Activated naive CD8-positive, alpha-beta T cell treated with anti-CD3 and anti-CD28 coated beads for 36 hours (primary cell): ENCODE measurements at regions not wholly inside any gene's neighbourhood (a gene's known extent, or its start where the extent isn't known, plus 50 kb on each side); places are given as distances from the start of the nearest gene placed in this dataset.

Experiments used
- DNase-seq: peaks from one replicate; pipeline ENCODE4 v3.0.0; 2021
- H3K27ac Mint-ChIP-seq: one replicate; pipeline ENCODE4 v1.8.0; 2022; ENCODE audit warnings: mild to moderate bottlenecking, moderate library complexity, mixed read lengths
- H3K27me3 Mint-ChIP-seq: one replicate; pipeline ENCODE4 v1.8.0; 2022; ENCODE audit warnings: mild to moderate bottlenecking, mixed read lengths
- H3K36me3 Mint-ChIP-seq: one replicate; pipeline ENCODE4 v1.8.0; 2021; ENCODE audit warnings: mild to moderate bottlenecking, mixed read lengths
- H3K4me1 Mint-ChIP-seq: one replicate; pipeline ENCODE4 v1.8.0; 2021; ENCODE audit warnings: mixed read lengths
- H3K4me3 Mint-ChIP-seq: one replicate; pipeline ENCODE4 v1.8.0; 2022; ENCODE audit warnings: mild to moderate bottlenecking, moderate library complexity, mixed read lengths
- H3K9me3 Mint-ChIP-seq: one replicate; pipeline ENCODE4 v1.8.0; 2022; ENCODE audit warnings: mixed read lengths

- Mint-ChIP-seq H3K27ac (no peak overlapping the region), H3K4me1 (no peaks in the 10 kb centered on the region), H3K9me3 (no peaks in the 10 kb centered on the region), H3K36me3 (no peaks in the 10 kb centered on the region), H3K4me3 (no peak overlapping the region), H3K27me3 (peaks cover 9% of the 10 kb centered on the region)
- DNase-seq, result no peak
These were observed 130.9 kb upstream of the AJAP1 start for GRCh38 chr1:4523551-4523950.

- H3K9me3 Mint-ChIP-seq, result no peaks in the 10 kb centered on the region
- no peaks in the 10 kb centered on the region for H3K36me3 Mint-ChIP-seq
- H3K27me3 Mint-ChIP-seq, result peaks cover 3% of the 10 kb centered on the region
- H3K4me3 Mint-ChIP-seq, result no peak overlapping the region
- DNase-seq, result no peak
- H3K4me1 Mint-ChIP-seq, result no peaks in the 10 kb centered on the region
- H3K27ac Mint-ChIP-seq, result no peak overlapping the region
These were observed 127.7 kb upstream of the AJAP1 start for GRCh38 chr1:4526747-4527146.

- Mint-ChIP-seq H3K36me3 (no peaks in the 10 kb centered on the region), H3K27me3 (peaks cover 8% of the 10 kb centered on the region)
These were observed 126.6 kb upstream of the AJAP1 start for GRCh38 chr1:4527819-4528218.

DNA sequence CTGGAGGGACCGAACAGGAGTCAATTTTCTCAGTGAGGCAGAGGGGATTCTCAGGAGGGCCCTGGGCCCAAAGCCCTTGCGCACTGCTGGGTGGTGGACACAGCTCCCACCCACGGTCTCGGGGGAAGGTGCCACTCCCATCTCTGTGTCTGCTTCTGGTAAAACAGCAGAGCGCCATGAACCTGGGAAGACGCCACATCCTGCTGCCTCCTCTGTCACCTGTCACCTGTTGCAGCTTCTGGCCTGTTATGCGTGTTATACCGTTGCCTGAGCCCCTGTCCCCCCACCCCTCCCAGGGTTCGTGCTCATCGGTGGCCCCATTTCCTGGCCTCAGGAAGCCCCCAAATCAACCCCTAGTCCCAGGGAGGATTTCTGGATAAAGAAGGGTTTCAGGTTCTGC lies 125.8 kb upstream of the AJAP1 start:
- Mint-ChIP-seq H3K4me1 (no peaks in the 10 kb centered on the region), H3K36me3 (no peaks in the 10 kb centered on the region), H3K27ac (no peak overlapping the region), H3K27me3 (peaks cover 8% of the 10 kb centered on the region), H3K4me3 (no peak overlapping the region), H3K9me3 (no peaks in the 10 kb centered on the region)
- no peak for DNase-seq

More at GRCh38 chr1:4527819-4528218, 126.6 kb upstream of the AJAP1 start:
- no peaks in the 10 kb centered on the region for H3K9me3 Mint-ChIP-seq
- no peak overlapping the region for H3K4me3 Mint-ChIP-seq
- no peak overlapping the region for H3K27ac Mint-ChIP-seq
- H3K4me1 Mint-ChIP-seq, result no peaks in the 10 kb centered on the region
- DNase-seq, result no peak

GRCh38 chr1:4529446-4530165 lies 124.8 kb upstream of the AJAP1 start:
- H3K9me3 Mint-ChIP-seq, result no peaks in the 10 kb centered on the region
- H3K27ac Mint-ChIP-seq, result no peak overlapping the region
- peaks cover 5% of the 10 kb centered on the region for H3K27me3 Mint-ChIP-seq
- H3K36me3 Mint-ChIP-seq, result no peaks in the 10 kb centered on the region
- no peak for DNase-seq
- no peak overlapping the region for H3K4me3 Mint-ChIP-seq
- H3K4me1 Mint-ChIP-seq, result no peaks in the 10 kb centered on the region

DNA sequence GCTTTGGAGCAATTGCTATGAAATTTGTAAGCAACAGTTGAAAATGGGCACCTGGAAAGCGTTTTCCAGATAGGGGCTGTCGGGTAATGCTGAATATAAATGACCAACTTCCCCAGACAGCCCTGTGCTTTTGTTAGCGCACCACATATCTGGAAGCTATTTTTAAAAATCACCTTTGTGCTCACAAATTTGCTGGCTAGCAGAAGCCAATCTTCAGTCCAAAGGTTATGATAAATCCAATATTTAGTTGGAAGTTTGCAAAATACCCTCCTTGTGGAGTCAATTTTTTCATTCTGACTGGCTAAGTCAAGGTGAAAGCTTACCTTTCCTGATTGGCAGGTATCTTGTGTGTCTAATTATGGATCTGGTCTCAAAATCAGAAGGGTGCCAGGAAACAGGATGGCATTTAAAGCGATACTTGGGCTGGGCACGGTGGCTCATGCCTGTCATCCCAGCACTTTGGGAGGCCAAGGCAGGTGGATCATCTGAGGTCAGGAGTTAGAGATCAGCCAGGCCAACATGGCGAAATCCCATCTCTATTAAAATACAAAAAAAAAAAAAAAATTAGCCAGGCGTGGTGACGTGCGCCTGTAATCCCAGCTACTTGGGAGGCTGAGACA lies 124.1 kb upstream of the AJAP1 start:
- H3K27me3 Mint-ChIP-seq, result peaks cover 9% of the 10 kb centered on the region

DNA sequence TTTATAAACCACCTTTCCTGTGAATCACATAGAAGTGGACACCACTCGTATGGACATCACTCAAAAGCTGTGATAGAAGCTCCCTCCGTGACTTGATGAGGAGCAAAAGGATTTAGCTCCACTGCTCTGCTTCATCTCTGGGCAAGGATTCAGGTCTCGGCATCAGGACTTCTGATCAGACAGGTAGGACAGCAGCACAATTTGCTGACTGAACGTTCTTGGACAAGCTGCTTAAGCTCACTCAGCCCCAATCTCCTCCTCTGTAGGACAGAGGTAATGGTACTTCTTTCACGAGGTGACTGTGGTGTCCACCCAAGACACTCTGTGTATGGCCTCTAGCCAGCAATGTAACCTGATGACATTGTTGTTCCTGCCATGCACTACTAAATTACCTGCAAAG lies 122.6 kb upstream of the AJAP1 start:
- DNase-seq, result no peak
- Mint-ChIP-seq H3K4me1 (no peaks in the 10 kb centered on the region), H3K4me3 (no peak overlapping the region), H3K27ac (no peak overlapping the region), H3K9me3 (peaks cover 5% of the 10 kb centered on the region), H3K36me3 (no peaks in the 10 kb centered on the region), H3K27me3 (peaks cover 9% of the 10 kb centered on the region)

More for the DNA sequence above, 124.1 kb upstream of the AJAP1 start:
- Mint-ChIP-seq H3K4me3 (no peak overlapping the region), H3K4me1 (no peaks in the 10 kb centered on the region), H3K27ac (no peak overlapping the region), H3K9me3 (peaks cover 5% of the 10 kb centered on the region), H3K36me3 (no peaks in the 10 kb centered on the region)
- no peak for DNase-seq

- Mint-ChIP-seq H3K9me3 (peaks cover 5% of the 10 kb centered on the region), H3K36me3 (no peaks in the 10 kb centered on the region), H3K27ac (no peak overlapping the region), H3K4me1 (no peaks in the 10 kb centered on the region), H3K27me3 (peaks cover 12% of the 10 kb centered on the region), H3K4me3 (no peak overlapping the region)
- DNase-seq, result no peak
These were observed 121.8 kb upstream of the AJAP1 start for GRCh38 chr1:4532656-4533055.

DNA sequence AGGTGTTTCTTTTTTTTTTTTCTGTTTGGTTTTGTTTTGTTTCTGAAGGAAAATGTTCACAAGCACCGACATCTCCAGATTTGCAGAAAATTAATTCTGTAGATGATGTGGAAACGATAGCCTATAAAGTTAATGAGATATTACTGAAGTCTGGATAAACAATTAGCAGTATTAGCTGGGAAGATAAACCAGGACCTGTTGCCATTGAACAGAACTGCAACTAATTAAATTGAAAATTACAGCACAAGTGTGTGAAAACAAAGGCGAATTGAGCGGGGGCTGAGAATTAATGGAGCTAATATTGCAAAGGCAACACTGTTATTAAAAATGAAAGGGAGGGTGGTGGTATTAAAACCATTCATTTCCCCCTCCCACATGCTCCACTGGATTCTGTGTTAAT lies 107.5 kb upstream of the AJAP1 start:
- Mint-ChIP-seq H3K27ac (no peak overlapping the region), H3K36me3 (no peaks in the 10 kb centered on the region), H3K27me3 (peaks cover 8% of the 10 kb centered on the region), H3K4me3 (no peak overlapping the region), H3K4me1 (no peaks in the 10 kb centered on the region), H3K9me3 (peaks cover 9% of the 10 kb centered on the region)
- no peak for DNase-seq

- Mint-ChIP-seq H3K27ac (no peak overlapping the region), H3K27me3 (peaks cover 9% of the 10 kb centered on the region), H3K36me3 (no peaks in the 10 kb centered on the region), H3K4me3 (no peak overlapping the region), H3K4me1 (no peaks in the 10 kb centered on the region), H3K9me3 (no peaks in the 10 kb centered on the region)
- no peak for DNase-seq
These were observed 104.5 kb upstream of the AJAP1 start for GRCh38 chr1:4549930-4550329.

GRCh38 chr1:4550941-4551340 lies 103.5 kb upstream of the AJAP1 start:
- Mint-ChIP-seq H3K27ac (no peak overlapping the region), H3K4me3 (no peak overlapping the region), H3K9me3 (no peaks in the 10 kb centered on the region), H3K36me3 (no peaks in the 10 kb centered on the region), H3K27me3 (peaks cover 9% of the 10 kb centered on the region), H3K4me1 (no peaks in the 10 kb centered on the region)
- DNase-seq, result no peak

GRCh38 chr1:4551706-4552105 lies 102.7 kb upstream of the AJAP1 start:
- no peaks in the 10 kb centered on the region for H3K36me3 Mint-ChIP-seq

DNA sequence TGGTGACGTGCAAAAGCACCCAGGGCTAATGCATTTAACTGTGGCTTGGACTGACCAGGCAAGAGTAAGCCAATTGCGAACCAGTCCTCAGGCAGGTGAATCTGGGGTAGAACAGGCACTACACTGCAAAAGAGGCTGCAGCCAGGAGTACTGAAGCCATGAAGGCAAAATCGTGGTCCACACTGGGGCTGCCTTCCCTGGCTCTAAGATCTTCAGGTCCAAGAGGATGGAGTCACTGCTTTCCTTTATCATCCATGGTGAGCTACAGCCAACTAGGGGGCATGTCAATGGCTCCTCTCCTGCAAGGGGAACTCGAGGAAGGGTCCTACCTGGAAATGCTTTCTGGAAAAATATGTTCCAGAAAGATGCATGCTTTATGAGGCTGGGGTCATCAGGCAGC lies 100.6 kb upstream of the AJAP1 start:
- peaks cover 10% of the 10 kb centered on the region for H3K27me3 Mint-ChIP-seq
- no peak overlapping the region for H3K4me3 Mint-ChIP-seq
- no peak overlapping the region for H3K27ac Mint-ChIP-seq
- no peaks in the 10 kb centered on the region for H3K36me3 Mint-ChIP-seq
- no peak for DNase-seq
- no peaks in the 10 kb centered on the region for H3K4me1 Mint-ChIP-seq
- no peaks in the 10 kb centered on the region for H3K9me3 Mint-ChIP-seq

More at GRCh38 chr1:4551706-4552105, 102.7 kb upstream of the AJAP1 start:
- Mint-ChIP-seq H3K27me3 (peaks cover 9% of the 10 kb centered on the region), H3K27ac (no peak overlapping the region), H3K4me1 (no peaks in the 10 kb centered on the region), H3K9me3 (no peaks in the 10 kb centered on the region), H3K4me3 (no peak overlapping the region)
- DNase-seq, result no peak

DNA sequence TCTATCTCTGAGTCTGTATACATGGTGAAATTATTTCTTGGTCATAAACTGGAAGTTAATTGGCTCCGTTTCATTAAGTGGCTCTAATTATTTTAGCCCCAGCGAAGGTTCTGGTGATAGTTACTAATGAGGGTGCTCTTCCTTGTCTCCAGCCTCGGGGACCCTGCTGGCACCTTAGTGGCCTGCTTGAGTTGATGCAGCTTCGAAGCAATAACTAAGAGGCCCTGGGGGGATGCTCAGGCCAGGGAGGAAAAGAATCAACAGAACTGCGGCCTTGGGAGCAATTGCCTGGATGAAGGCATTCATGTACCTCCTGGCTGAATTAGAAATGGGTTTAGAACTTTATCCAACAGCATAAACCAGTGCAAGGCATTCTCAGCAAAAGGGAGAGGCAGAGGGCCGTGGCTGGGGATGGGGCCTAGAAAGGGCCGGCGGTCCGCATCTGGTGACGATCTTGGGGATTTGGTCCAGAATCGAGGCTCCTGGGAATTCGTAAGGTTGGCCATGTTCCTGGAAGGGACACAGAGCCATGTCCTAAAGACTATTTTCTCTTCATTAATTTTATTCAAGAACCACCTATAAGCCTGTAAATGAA lies 100.0 kb upstream of the AJAP1 start:
- no peak overlapping the region for H3K4me3 Mint-ChIP-seq
- H3K27me3 Mint-ChIP-seq, result peaks cover 13% of the 10 kb centered on the region
- no peak for DNase-seq
- no peaks in the 10 kb centered on the region for H3K4me1 Mint-ChIP-seq
- H3K36me3 Mint-ChIP-seq, result no peaks in the 10 kb centered on the region
- H3K27ac Mint-ChIP-seq, result no peak overlapping the region
- no peaks in the 10 kb centered on the region for H3K9me3 Mint-ChIP-seq

DNA sequence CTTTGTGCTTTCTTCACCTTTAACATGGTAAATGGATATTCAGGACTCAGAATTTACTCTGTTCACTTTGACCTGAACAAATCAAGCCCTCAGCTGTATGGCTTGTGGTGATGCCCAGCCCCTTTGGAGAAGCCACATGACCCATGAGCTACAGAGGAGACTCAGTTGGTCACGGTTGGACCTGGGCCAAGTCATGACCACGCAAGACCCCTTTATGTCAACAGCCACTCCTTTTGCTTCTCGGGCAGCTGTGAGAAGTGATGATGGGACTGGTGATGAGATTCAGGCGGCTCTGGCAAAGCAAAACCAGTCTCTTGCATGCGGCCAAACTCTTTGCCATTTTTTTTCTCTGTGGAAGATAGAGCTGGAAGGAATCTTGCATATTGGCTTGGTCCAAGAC lies 96.5 kb upstream of the AJAP1 start:
- Mint-ChIP-seq H3K4me1 (no peaks in the 10 kb centered on the region), H3K9me3 (no peaks in the 10 kb centered on the region), H3K27me3 (peaks cover 19% of the 10 kb centered on the region), H3K36me3 (no peaks in the 10 kb centered on the region), H3K27ac (no peak overlapping the region), H3K4me3 (no peak overlapping the region)
- DNase-seq, result no peak

DNA sequence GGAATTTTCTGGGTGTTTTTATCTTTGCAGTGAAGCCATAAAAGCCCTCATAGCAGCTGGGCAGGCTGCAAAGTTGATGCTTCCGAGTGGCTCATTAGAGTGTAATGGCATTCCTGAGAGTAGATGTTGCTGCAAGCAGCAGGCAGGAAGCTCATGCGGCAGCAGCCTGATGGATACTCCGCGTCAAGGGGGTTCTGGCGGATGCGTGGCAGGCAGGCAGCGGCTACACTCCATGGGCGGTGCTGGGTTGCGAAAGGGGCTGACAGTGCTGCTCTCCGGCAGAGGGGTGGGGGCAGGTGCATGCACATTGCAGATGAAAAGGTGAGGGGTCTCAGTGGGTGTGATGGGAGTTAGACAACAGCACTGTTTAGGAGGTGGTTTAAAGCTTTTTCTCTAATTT lies 93.2 kb upstream of the AJAP1 start:
- no peaks in the 10 kb centered on the region for H3K4me1 Mint-ChIP-seq
- H3K4me3 Mint-ChIP-seq, result no peak overlapping the region
- DNase-seq, result no peak
- no peaks in the 10 kb centered on the region for H3K36me3 Mint-ChIP-seq
- no peaks in the 10 kb centered on the region for H3K9me3 Mint-ChIP-seq
- no peak overlapping the region for H3K27ac Mint-ChIP-seq
- H3K27me3 Mint-ChIP-seq, result peaks cover 27% of the 10 kb centered on the region
